HepG2 (cell line): ENCODE measurements at regions not wholly inside any gene's neighbourhood (a gene's known extent, or its start where the extent isn't known, plus 50 kb on each side); places are given as distances from the start of the nearest gene placed in this dataset.

Experiments
- ATAC-seq: fragments of 200-7000 bp; cut with Tn5 transposase; 3 replicates; pipeline ENCODE4 v1.9.1; 2020; ENCODE audit warnings: mild to moderate bottlenecking, moderate library complexity
- BruUV-seq: library from RNA; stranded (reverse); fragments of 400-500 nt; replicated peaks from 2 replicates; lab custom pipeline; 2021; lab: Mats Ljungman, UMichigan
- CTCF ChIA-PET: fragments of 300-600 bp; formaldehyde crosslinking; extraction: SDS; loops from one replicate; lab custom pipeline; 2021; ENCODE audit warnings: low total read pairs, inconsistent platforms, low intra/inter-chr PET ratio; lab: Yijun Ruan, JAX
- POLR2A ChIA-PET: fragments of 350-600 bp; sonication (Branson Sonifier 250); formaldehyde crosslinking; loops from one replicate; lab custom pipeline; 2020; ENCODE audit warnings: antibody characterized with exemption, inconsistent platforms; lab: Yijun Ruan, JAX
- DNase-seq: peaks from one replicate; pipeline ENCODE4 v3.0.0-alpha.2; 2015; ENCODE audit warnings: low spot score
- FAIRE-seq: peaks from 3 replicates; lab custom pipeline; 2011; peaks lifted over from hg19 to GRCh38; lab: Jason Lieb, UNC
- H2AFZ ChIP-seq: one replicate; pipeline ENCODE4 v1.6.1; 2011; ENCODE audit warnings: low read length, inconsistent platforms
- H3K27ac ChIP-seq: fragments of 300-600 bp; 3 replicates; pipeline ENCODE4 v1.8.0; 2011; ENCODE audit warnings: mixed run types, mild to moderate bottlenecking, mixed read lengths, low read length, inconsistent platforms; ENCODE audit not compliant: insufficient read depth; ENCODE audit errors: extremely low read length
- H3K27me3 ChIP-seq, 2 experiments: fragments of 200-600 bp in 1 of 2; 2 replicates in 1 of 2; 3 replicates in 1 of 2; pipeline versions ENCODE4 v1.6.0 to v1.8.0; 2011; ENCODE audit warnings: low read length in 2 of 2, mild to moderate bottlenecking in 2 of 2, moderate library complexity in 2 of 2, inconsistent platforms in 1 of 2; ENCODE audit not compliant: insufficient read depth in 2 of 2, control insufficient read depth in 1 of 2
- H3K36me3 ChIP-seq, 2 experiments: fragments of 200-600 bp in 1 of 2; replicated peaks in 1 of 2; 2 replicates in 1 of 2; 3 replicates in 1 of 2; pipeline versions ENCODE4 v1.5.1 to v1.8.0; 2011; ENCODE audit warnings: low read length in 2 of 2, inconsistent platforms in 1 of 2; ENCODE audit not compliant: insufficient read depth in 2 of 2, control insufficient read depth in 1 of 2
- H3K4me1 ChIP-seq: 2 replicates; pipeline ENCODE4 v1.5.1; 2012; ENCODE audit warnings: low read length, inconsistent platforms; ENCODE audit not compliant: insufficient read depth
- H3K4me2 ChIP-seq: 2 replicates; pipeline ENCODE4 v1.6.0; 2011; ENCODE audit warnings: low read depth, low read length, inconsistent platforms
- H3K4me3 ChIP-seq, 3 experiments: fragments of 200-600 bp in 1 of 3; sonication (generic), shearing (Covaris generic) in 1 of 3; replicated peaks in 1 of 3; 2 replicates each; pipeline ENCODE4 v1.5.1; 2011 to 2016; ENCODE audit warnings: low read length in 3 of 3, inconsistent platforms in 2 of 3, low read depth in 2 of 3, mild to moderate bottlenecking in 2 of 3, control low read depth in 1 of 3, mixed read lengths in 1 of 3; ENCODE audit not compliant: insufficient read depth in 1 of 3
- H3K79me2 ChIP-seq: one replicate; pipeline ENCODE4 v1.6.1; 2011; ENCODE audit warnings: low read length, inconsistent platforms; ENCODE audit not compliant: insufficient read depth
- H3K9ac ChIP-seq: 2 replicates; pipeline ENCODE4 v1.6.0; 2011; ENCODE audit warnings: mild to moderate bottlenecking, low read depth, low read length, inconsistent platforms; ENCODE audit not compliant: insufficient read depth
- H3K9me3 ChIP-seq: 2 replicates; pipeline ENCODE4 v1.5.1; 2012; ENCODE audit warnings: mild to moderate bottlenecking, low read length
- H4K20me1 ChIP-seq: 2 replicates; pipeline ENCODE4 v1.6.0; 2011; ENCODE audit warnings: inconsistent platforms, mild to moderate bottlenecking, low read length, moderate library complexity; ENCODE audit not compliant: insufficient read depth
- ATF4 ChIP-seq, 2 experiments: fragments of 450-650 bp in 1 of 2; sonication (generic) in 1 of 2; formaldehyde crosslinking; IDR thresholded peaks; 2 replicates each; pipeline versions ENCODE4 v1.5.0 to v1.8.0; 2020 to 2022; ENCODE audit warnings: mild to moderate bottlenecking in 1 of 2, missing genetic modification reagents in 1 of 2
- BCLAF1 ChIP-seq: fragments of 450-650 bp; IDR thresholded peaks from 2 replicates; pipeline ENCODE4 v1.6.1; 2017; ENCODE audit warnings: mild to moderate bottlenecking
- CC2D1A ChIP-seq: sonication (generic); formaldehyde crosslinking; IDR thresholded peaks from 2 replicates; pipeline ENCODE4 v1.8.1; 2023; ENCODE audit warnings: mild to moderate bottlenecking, missing genetic modification reagents
- HDAC2 ChIP-seq: sonication (generic); formaldehyde crosslinking; IDR thresholded peaks from 2 replicates; pipeline ENCODE4 v1.4.0; 2020; ENCODE audit warnings: missing genetic modification reagents
- HMGA1 ChIP-seq: sonication (generic); formaldehyde crosslinking; conservative IDR thresholded peaks from 2 replicates; pipeline ENCODE4 v1.4.0; 2020; ENCODE audit warnings: missing genetic modification reagents
- TEAD3 ChIP-seq: optimal IDR thresholded peaks from 2 replicates; pipeline ENCODE3; 2016; ENCODE audit warnings: borderline replicate concordance
- ZNF496 ChIP-seq: sonication (generic); formaldehyde crosslinking; IDR thresholded peaks from 2 replicates; pipeline ENCODE4 v1.8.1; 2023; ENCODE audit warnings: mild to moderate bottlenecking, moderate library complexity, missing genetic modification reagents; ENCODE audit not compliant: insufficient replicate concordance
- WGBS: methylation state at CpG from one replicate; pipeline ENCODE4 v1.1.6; 2017; ENCODE audit warnings: low lambda C conversion rate; 5-methylcytosine and 5-hydroxymethylcytosine counted together
- in situ Hi-C: cut with HindIII; loops from 2 replicates; pipeline ENCODE4 v1.10.0; 2017; ENCODE audit warnings: low pct_unique_long_range_greater_than_20kb; ENCODE audit not compliant: extremely low pct_ligation_motif_present
- intact Hi-C: fragments of 100-400 bp; cut with micrococcal nuclease; formaldehyde crosslinking; loops from one replicate; pipeline ENCODE4 v1.10.0; 2022; ENCODE audit not compliant: unreplicated experiment

GRCh38 chr14:104244221-104245011 lies 106.0 kb downstream of the KIF26A start:
- Histone ChIP-seq H3K4me3 (no peak overlapping the region), H3K27ac (no peak overlapping the region), H3K36me3 (no peaks in the 10 kb centered on the region), H4K20me1 (no peaks in the 10 kb centered on the region), H3K9ac (no peak overlapping the region), H3K79me2 (no peaks in the 10 kb centered on the region), H3K4me2 (no peak overlapping the region), H3K27me3 (peaks cover 4 to 19% of the 10 kb centered on the region in 2 experiments; a peak in 3 of 5 replicates), H3K9me3 (no peaks in the 10 kb centered on the region), H3K4me1 (no peaks in the 10 kb centered on the region), H2AFZ (no peak overlapping the region)
- TF ChIP-seq BCLAF1 = no peak
- no peak for TF ChIP-seq ATF4 (CRISPR knock-in tag; IDR thresholded peaks at IDR 0.05)
- TF ChIP-seq ZNF496 (CRISPR knock-in tag) = no peak
- no peak for TF ChIP-seq HMGA1
- TF ChIP-seq TEAD3 (CRISPR knock-in tag) = no peak
- no peak for TF ChIP-seq HDAC2 (CRISPR knock-in tag)
- no peak for TF ChIP-seq CC2D1A (CRISPR knock-in tag)
- POLR2A ChIA-PET = no interaction called here
- WGBS = 29% methylated on average over 17 of the region's 23 CpGs
- ATAC-seq = no peak
- intact Hi-C loops (no loop called here), in situ Hi-C loops (no loop called here)
- no peak for FAIRE-seq
- CTCF ChIA-PET = no interaction called here
- BruUV-seq = no TSS peak
- DNase-seq = no peak
